A673 (cell line): ENCODE measurements at regions not wholly inside any gene's neighbourhood (a gene's known extent, or its start where the extent isn't known, plus 50 kb on each side); places are given as distances from the start of the nearest gene placed in this dataset.

Experiments
- BruUV-seq: library from RNA; stranded (reverse); fragments of 400-500 nt; replicated peaks from 2 replicates; lab custom pipeline; 2021; lab: Mats Ljungman, UMichigan
- CTCF ChIA-PET: fragments of 300-600 bp; sonication (Branson Sonifier 250); formaldehyde crosslinking; loops from one replicate; lab custom pipeline; 2022; ENCODE audit warnings: antibody characterized with exemption; lab: Charles Lee
- POLR2A ChIA-PET: fragments of 300-600 bp; sonication (Branson Sonifier 250); formaldehyde crosslinking; loops from one replicate; lab custom pipeline; 2022; ENCODE audit warnings: antibody characterized with exemption; ENCODE audit not compliant: low non-redundant PET; lab: Charles Lee
- DNase-seq: peaks from one replicate; pipeline ENCODE4 v3.0.0-alpha.2; 2015; ENCODE audit warnings: low spot score
- H3K27ac ChIP-seq: fragments of 200-600 bp; sonication (generic); 2 replicates; pipeline ENCODE4 v1.5.1; 2016; ENCODE audit warnings: mixed run types, low read depth, mild to moderate bottlenecking, mixed read lengths, antibody characterized with exemption, low read length; ENCODE audit not compliant: poor library complexity, severe bottlenecking
- H3K27me3 ChIP-seq: fragments of 200-600 bp; sonication (generic); replicated peaks from 2 replicates; pipeline ENCODE4 v1.6.1; 2017; ENCODE audit warnings: mixed run types, low read depth, mild to moderate bottlenecking, mixed read lengths, antibody characterized with exemption, low read length; ENCODE audit not compliant: insufficient read depth, poor library complexity
- H3K36me3 ChIP-seq: fragments of 200-600 bp; sonication (generic); 2 replicates; pipeline ENCODE4 v1.6.1; 2016; ENCODE audit warnings: mixed run types, mild to moderate bottlenecking, mixed read lengths, antibody characterized with exemption, low read length; ENCODE audit not compliant: insufficient read depth, poor library complexity, severe bottlenecking
- H3K4me1 ChIP-seq: fragments of 200-600 bp; sonication (generic); 2 replicates; pipeline ENCODE4 v1.6.1; 2017; ENCODE audit warnings: mixed run types, mild to moderate bottlenecking, mixed read lengths, antibody characterized with exemption, low read length; ENCODE audit not compliant: insufficient read depth, poor library complexity, severe bottlenecking
- H3K4me3 ChIP-seq: fragments of 200-600 bp; sonication (generic); 2 replicates; pipeline ENCODE4 v1.5.1; 2016; ENCODE audit warnings: low read depth, mixed run types, mild to moderate bottlenecking, mixed read lengths, low read length; ENCODE audit not compliant: poor library complexity, severe bottlenecking
- H3K9me3 ChIP-seq: fragments of 200-600 bp; sonication (generic); 2 replicates; pipeline ENCODE4 v1.6.1; 2016; ENCODE audit warnings: mixed run types, low read depth, mild to moderate bottlenecking, mixed read lengths, antibody characterized with exemption, low read length; ENCODE audit not compliant: poor library complexity, severe bottlenecking
- CTCF ChIP-seq: fragments of 300-800, 200-600 bp; sonication (generic); conservative IDR thresholded peaks from 2 replicates; pipeline ENCODE4 v1.5.1; 2017; ENCODE audit warnings: low read depth, mild to moderate bottlenecking, antibody characterized with exemption, low read length, moderate library complexity, mixed read lengths
- EZH2 ChIP-seq: fragments of 200-600 bp; sonication (generic); IDR thresholded peaks from 2 replicates; pipeline ENCODE4 v1.6.1; 2017; ENCODE audit warnings: borderline replicate concordance, low read depth, mild to moderate bottlenecking, mixed read lengths, antibody characterized with exemption, low read length; ENCODE audit not compliant: poor library complexity, severe bottlenecking
- intact Hi-C: fragments of 100-400 bp; cut with micrococcal nuclease; formaldehyde crosslinking; loops from one replicate; pipeline ENCODE4 v1.10.0; 2022; ENCODE audit not compliant: unreplicated experiment

GRCh38 chr15:98506711-98507110 is 141.6 kb upstream of the IGF1R start:
- no TSS peak for BruUV-seq
- Histone ChIP-seq H3K4me3 (no peak overlapping the region), H3K4me1 (no peaks in the 10 kb centered on the region), H3K27me3 (peaks cover 8% of the 10 kb centered on the region), H3K9me3 (no peaks in the 10 kb centered on the region), H3K36me3 (no peaks in the 10 kb centered on the region), H3K27ac (no peak overlapping the region)
- DNase-seq: no peak
- ChIA-PET CTCF (no interaction called here), POLR2A (no interaction called here)
- intact Hi-C loops: no loop called here
- TF ChIP-seq EZH2 (no peak), CTCF (no peak)

GRCh38 chr15:98513428-98513986 is 134.8 kb upstream of the IGF1R start:
- peak; percentile 8 for DNase-seq
- ChIA-PET CTCF (interaction anchor here (0.7 kb wide), 1 partner anchor 599 kb away, joined by 7 read pairs; no protein-coding TSS in a partner anchor), POLR2A (interaction anchor here (1.1 kb wide), 1 partner anchor 9 kb away, joined by 3 read pairs; no protein-coding TSS in a partner anchor)
- Histone ChIP-seq H3K4me3 (no peak overlapping the region), H3K27ac (no peak overlapping the region), H3K9me3 (no peaks in the 10 kb centered on the region), H3K4me1 (no peaks in the 10 kb centered on the region), H3K36me3 (no peaks in the 10 kb centered on the region), H3K27me3 (no peaks in the 10 kb centered on the region)
- intact Hi-C loops: no loop called here
- BruUV-seq: no TSS peak
- no peak for TF ChIP-seq CTCF
- no peak for TF ChIP-seq EZH2

- CTCF ChIA-PET: no interaction called here
- Histone ChIP-seq H3K27me3 (no peaks in the 10 kb centered on the region), H3K36me3 (no peaks in the 10 kb centered on the region), H3K27ac (no peak overlapping the region), H3K9me3 (no peaks in the 10 kb centered on the region), H3K4me3 (no peak overlapping the region), H3K4me1 (no peaks in the 10 kb centered on the region)
- TF ChIP-seq CTCF (no peak), EZH2 (no peak)
- POLR2A ChIA-PET: no interaction called here
- DNase-seq: no peak
- no TSS peak for BruUV-seq
- intact Hi-C loops: no loop called here
These were observed 134.2 kb upstream of the IGF1R start for GRCh38 chr15:98514034-98514622.
